GM21360 (cell line): ENCODE measurements at regions not wholly inside any gene's neighbourhood (a gene's known extent, or its start where the extent isn't known, plus 50 kb on each side); places are given as distances from the start of the nearest gene placed in this dataset.
A peak's percentile ranks its signal among the peaks of the same experiment; 100 is the strongest.
"Not testable (repeated sequence)": the region's sequence is repeated elsewhere in the genome, so short reads cannot be mapped to it uniquely, and the experiment has no call there.

Experiments
- ATAC-seq: cut with Tn5 transposase; IDR thresholded peaks from one replicate; pipeline ENCODE4 v1.9.1; 2021; ENCODE audit warnings: mild to moderate bottlenecking, moderate library complexity; ENCODE audit not compliant: unreplicated experiment

- no peak for ATAC-seq
These were observed 74.6 kb downstream of the FEM1C start for GRCh38 chr5:115469904-115470516.

GRCh38 chr5:115467628-115468027, 76.9 kb downstream of the FEM1C start:
- no peak for ATAC-seq

GRCh38 chr5:115465431-115465830, 79.1 kb downstream of the FEM1C start:
- no peak for ATAC-seq

- ATAC-seq, result no peak
These were observed 80.6 kb downstream of the FEM1C start for GRCh38 chr5:115463983-115464382.

- ATAC-seq, result peak; percentile 45
These were observed 82.9 kb downstream of the FEM1C start for GRCh38 chr5:115461506-115462290.

GRCh38 chr5:115461093-115461492, 83.5 kb downstream of the FEM1C start:
- no peak for ATAC-seq

- peak; percentile 64 for ATAC-seq
These were observed 84.1 kb downstream of the FEM1C start for GRCh38 chr5:115460472-115460871.

GRCh38 chr5:115459855-115460341, 84.7 kb downstream of the FEM1C start:
- ATAC-seq, result no peak

- no peak for ATAC-seq
These were observed 86.2 kb downstream of the FEM1C start for GRCh38 chr5:115458416-115458815.

GRCh38 chr5:115458003-115458409, 86.6 kb downstream of the FEM1C start:
- ATAC-seq, result no peak

GRCh38 chr5:115457571-115457970, 87.0 kb downstream of the FEM1C start:
- ATAC-seq, result no peak

GRCh38 chr5:115456539-115457040, 88.0 kb downstream of the FEM1C start:
- ATAC-seq, result no peak

- no peak for ATAC-seq
These were observed 88.5 kb downstream of the FEM1C start for GRCh38 chr5:115456056-115456455.

GRCh38 chr5:115455301-115455707, 89.3 kb downstream of the FEM1C start:
- no peak for ATAC-seq

GRCh38 chr5:115453391-115454095, 91.0 kb downstream of the FEM1C start:
- no peak for ATAC-seq

- ATAC-seq, result no peak
These were observed 91.9 kb downstream of the FEM1C start for GRCh38 chr5:115452536-115453235.

GRCh38 chr5:115452083-115452482, 92.5 kb downstream of the FEM1C start:
- ATAC-seq, result no peak

GRCh38 chr5:115450741-115451140, 93.8 kb downstream of the FEM1C start:
- ATAC-seq, result peak; percentile 52

- not testable (repeated sequence) for ATAC-seq
These were observed 95.9 kb downstream of the FEM1C start for GRCh38 chr5:115448630-115449029.

- ATAC-seq, result no peak
These were observed 103.7 kb downstream of the FEM1C start for GRCh38 chr5:115440782-115441451.
